ACC112 (cell line): ENCODE measurements at regions not wholly inside any gene's neighbourhood (a gene's known extent, or its start where the extent isn't known, plus 50 kb on each side); places are given as distances from the start of the nearest gene placed in this dataset.

Source experiments
- H2AFZ ChIP-seq: fragments of 200-600 bp; sonication (generic); one replicate; pipeline ENCODE4 v1.6.0; 2017; ENCODE audit warnings: antibody characterized with exemption, low read length; ENCODE audit not compliant: unreplicated experiment
- H3K27ac ChIP-seq: fragments of 200-600 bp; sonication (generic); 2 replicates; pipeline ENCODE4 v1.5.1; 2014; ENCODE audit warnings: low read depth, mild to moderate bottlenecking, antibody characterized with exemption, low read length, moderate library complexity
- H3K27me3 ChIP-seq: fragments of 200-600 bp; sonication (generic); 2 replicates; pipeline ENCODE4 v1.6.1; 2014; ENCODE audit warnings: mild to moderate bottlenecking, antibody characterized with exemption, low read length, moderate library complexity, mixed read lengths; ENCODE audit not compliant: insufficient read depth
- H3K36me3 ChIP-seq: fragments of 200-600 bp; sonication (generic); 2 replicates; pipeline ENCODE4 v1.6.1; 2016; ENCODE audit warnings: mild to moderate bottlenecking, antibody characterized with exemption, low read length, moderate library complexity, mixed read lengths; ENCODE audit not compliant: insufficient read depth
- H3K4me1 ChIP-seq: fragments of 200-600 bp; sonication (generic); one replicate; pipeline ENCODE4 v1.6.1; 2016; ENCODE audit warnings: low read length, mixed read lengths; ENCODE audit not compliant: insufficient read depth, unreplicated experiment, control insufficient read depth
- H3K4me3 ChIP-seq: fragments of 200-600 bp; sonication (generic); 2 replicates; pipeline ENCODE4 v1.5.1; 2014; ENCODE audit warnings: mild to moderate bottlenecking, low read depth, low read length
- H3K79me2 ChIP-seq: fragments of 200-600 bp; sonication (generic); one replicate; pipeline ENCODE4 v1.6.0; 2016; ENCODE audit warnings: low read length; ENCODE audit not compliant: control insufficient read depth, unreplicated experiment, insufficient read depth

DNA sequence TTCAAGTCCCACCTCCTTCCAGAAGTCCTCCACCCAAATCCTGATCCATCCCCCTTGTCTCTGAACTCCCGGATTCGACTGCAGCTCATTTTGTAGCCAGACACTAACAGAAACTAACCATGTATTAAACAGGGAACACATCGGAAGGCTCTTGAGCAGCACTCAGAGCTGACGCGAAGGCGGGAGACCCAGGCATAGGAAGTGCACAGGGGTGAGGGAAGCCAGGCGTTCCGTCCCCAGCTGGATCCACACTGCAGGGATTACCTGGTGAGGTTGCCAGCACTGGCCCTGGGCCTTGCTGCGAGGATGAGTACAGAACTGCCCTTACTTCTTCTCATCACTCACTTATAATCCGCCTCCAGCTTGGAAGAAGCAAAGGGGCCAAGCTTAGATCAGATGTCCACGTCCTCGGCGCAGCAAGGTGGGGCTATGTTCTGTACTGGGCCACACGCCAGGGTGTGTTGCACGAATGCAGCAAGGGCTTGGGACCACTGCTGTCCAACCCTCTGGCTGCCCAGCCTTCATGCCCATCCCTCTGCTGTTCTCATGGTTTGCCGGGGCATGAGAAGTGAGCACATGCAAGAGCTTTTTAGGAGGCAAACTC is 124.2 kb upstream of the SMAD3 start:
- Histone ChIP-seq H3K27me3 (no peaks in the 10 kb centered on the region), H3K27ac (no peak overlapping the region), H2AFZ (no peak overlapping the region), H3K4me3 (no peak overlapping the region), H3K79me2 (no peaks in the 10 kb centered on the region), H3K36me3 (no peaks in the 10 kb centered on the region), H3K4me1 (peaks cover 13% of the 10 kb centered on the region)

DNA sequence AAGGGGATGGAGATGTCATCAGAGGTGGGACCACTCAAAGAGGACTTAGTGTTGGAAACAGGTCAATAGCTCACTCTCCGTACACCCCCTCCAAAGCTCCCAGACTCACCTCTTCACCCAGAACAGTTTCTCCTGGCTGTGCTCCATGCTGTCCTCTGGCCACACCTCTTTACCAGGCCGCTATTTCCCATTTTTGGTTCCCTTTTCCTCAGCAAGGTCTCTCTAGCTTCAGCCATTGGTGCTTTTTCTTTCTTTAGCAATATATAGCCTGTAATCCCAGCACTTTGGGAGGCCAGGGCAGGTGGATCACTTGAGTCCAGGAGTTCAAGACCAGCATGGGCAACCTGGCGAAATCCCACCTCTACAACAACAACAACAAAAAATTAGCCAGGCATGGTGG is 123.6 kb upstream of the SMAD3 start:
- Histone ChIP-seq H3K4me1 (peaks cover 12% of the 10 kb centered on the region), H3K36me3 (no peaks in the 10 kb centered on the region), H2AFZ (no peak overlapping the region), H3K27ac (no peak overlapping the region), H3K4me3 (no peak overlapping the region), H3K27me3 (no peaks in the 10 kb centered on the region), H3K79me2 (no peaks in the 10 kb centered on the region)

DNA sequence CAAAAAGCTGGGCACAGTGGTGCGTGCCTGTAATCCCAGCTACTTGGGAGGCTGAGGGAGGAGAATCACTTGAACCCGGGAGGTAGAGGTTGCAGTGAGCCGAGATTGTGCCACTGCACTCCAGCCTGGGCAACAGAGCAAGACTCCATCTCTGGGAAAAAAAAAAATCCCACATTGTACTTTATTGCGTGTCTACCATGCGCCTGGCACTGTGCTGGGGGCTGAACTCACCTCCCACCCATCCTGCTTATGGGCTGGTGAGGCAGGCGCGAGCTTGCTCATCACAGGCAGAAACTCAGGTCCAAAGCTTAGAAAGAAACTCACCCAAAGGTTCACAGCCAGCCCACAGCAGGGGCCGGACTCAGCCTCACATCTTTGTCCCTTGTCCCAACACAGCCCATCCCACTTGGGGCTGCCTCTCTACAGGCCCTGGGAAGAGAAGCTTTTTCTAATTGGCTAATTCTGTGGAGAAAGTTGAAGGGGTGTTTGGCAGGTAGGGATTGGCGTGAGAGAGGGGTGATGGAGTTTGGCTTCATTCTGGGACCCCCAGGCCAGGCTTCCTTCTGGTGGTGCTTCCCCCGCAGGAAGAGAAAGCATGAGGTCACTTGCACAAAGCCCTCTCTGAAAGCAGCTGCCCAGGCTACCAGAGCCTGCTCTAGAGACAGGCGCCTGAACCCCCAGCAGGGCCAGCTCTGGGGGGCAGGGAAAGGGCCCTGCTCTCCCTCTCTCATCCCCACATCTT is 122.6 kb upstream of the SMAD3 start:
- Histone ChIP-seq H3K27me3 (no peaks in the 10 kb centered on the region), H2AFZ (no peak overlapping the region), H3K4me1 (peaks cover 17% of the 10 kb centered on the region), H3K27ac (no peak overlapping the region), H3K79me2 (no peaks in the 10 kb centered on the region), H3K36me3 (no peaks in the 10 kb centered on the region), H3K4me3 (no peak overlapping the region)

DNA sequence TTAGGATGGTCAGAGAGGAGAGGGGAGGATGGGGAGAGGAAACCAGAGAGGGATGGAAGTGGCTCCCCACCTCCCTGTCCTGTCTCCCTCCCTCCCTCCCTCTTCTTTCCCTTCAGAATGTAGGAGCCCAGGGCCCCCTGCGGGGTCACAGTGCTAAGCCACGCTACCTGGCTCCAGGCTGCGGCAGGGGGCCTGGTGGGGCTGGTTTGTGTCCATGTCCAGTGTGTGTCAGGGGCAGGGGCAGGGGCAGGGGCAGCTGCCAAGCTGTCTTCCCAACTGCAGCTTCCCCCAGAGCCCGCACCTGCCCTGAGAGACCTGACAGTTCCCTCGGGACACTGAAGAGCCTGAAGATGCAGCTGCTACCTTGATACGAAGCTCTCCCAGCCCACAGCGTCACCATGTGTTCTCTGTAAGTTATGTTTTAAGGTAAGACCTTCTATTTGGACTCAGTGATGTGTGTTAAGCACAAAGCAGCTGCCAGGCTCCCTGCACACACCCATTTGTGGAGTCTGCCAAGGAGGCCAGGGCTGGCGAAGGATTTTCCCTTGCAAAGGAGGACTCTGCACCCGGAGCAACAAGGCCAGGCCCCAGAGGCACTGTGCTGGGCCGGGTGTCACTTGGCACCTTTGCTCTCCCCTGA is 121.8 kb upstream of the SMAD3 start:
- Histone ChIP-seq H3K27ac (no peak overlapping the region), H3K4me3 (no peak overlapping the region), H2AFZ (no peak overlapping the region), H3K79me2 (no peaks in the 10 kb centered on the region), H3K4me1 (peaks cover 24% of the 10 kb centered on the region), H3K27me3 (no peaks in the 10 kb centered on the region), H3K36me3 (no peaks in the 10 kb centered on the region)

GRCh38 chr15:66944121-66944520 is 121.3 kb upstream of the SMAD3 start:
- Histone ChIP-seq H3K27ac (no peak overlapping the region), H3K4me1 (peaks cover 27% of the 10 kb centered on the region), H3K79me2 (no peaks in the 10 kb centered on the region), H3K36me3 (no peaks in the 10 kb centered on the region), H3K4me3 (no peak overlapping the region), H3K27me3 (no peaks in the 10 kb centered on the region), H2AFZ (no peak overlapping the region)

- no peaks in the 10 kb centered on the region for H3K27me3 ChIP-seq
- no peaks in the 10 kb centered on the region for H3K36me3 ChIP-seq
- H3K4me3 ChIP-seq, result no peak overlapping the region
- no peaks in the 10 kb centered on the region for H3K79me2 ChIP-seq
- peaks cover 24% of the 10 kb centered on the region for H3K4me1 ChIP-seq
- no peak overlapping the region for H3K27ac ChIP-seq
- H2AFZ ChIP-seq, result no peak overlapping the region
Observed at GRCh38 chr15:66945286-66945685, 120.1 kb upstream of the SMAD3 start.

- Histone ChIP-seq H3K4me3 (no peak overlapping the region), H3K79me2 (no peaks in the 10 kb centered on the region), H2AFZ (no peak overlapping the region), H3K36me3 (no peaks in the 10 kb centered on the region), H3K27me3 (no peaks in the 10 kb centered on the region), H3K4me1 (peaks cover 19% of the 10 kb centered on the region), H3K27ac (no peak overlapping the region)
Observed at GRCh38 chr15:66945842-66946241, 119.6 kb upstream of the SMAD3 start.

DNA sequence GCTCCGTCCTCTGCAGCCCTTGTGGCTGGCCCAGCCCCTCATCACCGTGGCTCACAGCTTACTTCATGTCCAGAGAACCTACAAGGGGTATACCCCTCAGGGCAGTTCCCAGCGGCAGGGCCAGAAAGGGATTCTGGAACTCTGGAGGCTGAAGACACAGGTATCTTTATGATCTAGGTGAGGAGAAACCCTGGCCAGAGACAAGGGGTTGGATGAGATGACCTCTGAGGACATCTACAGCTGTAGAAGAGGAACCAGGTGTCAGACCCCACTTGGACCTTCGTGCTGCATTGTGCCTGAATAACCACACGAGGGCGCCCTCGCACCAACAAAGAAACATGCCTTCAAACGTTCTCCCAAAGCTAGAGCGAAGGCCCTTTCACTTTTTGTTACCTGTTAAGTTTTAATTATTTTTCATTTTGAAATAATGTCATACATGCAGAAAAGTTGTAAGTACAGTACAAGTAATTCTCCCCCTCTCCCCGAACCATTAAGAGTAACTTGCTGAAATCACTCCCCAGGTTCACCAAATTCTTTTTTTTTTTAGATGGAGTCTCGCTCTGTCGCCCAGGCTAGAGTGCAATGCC is 118.7 kb upstream of the SMAD3 start:
- H2AFZ ChIP-seq, result no peak overlapping the region
- no peaks in the 10 kb centered on the region for H3K79me2 ChIP-seq
- peaks cover 23% of the 10 kb centered on the region for H3K4me1 ChIP-seq
- no peaks in the 10 kb centered on the region for H3K27me3 ChIP-seq
- H3K4me3 ChIP-seq, result no peak overlapping the region
- no peaks in the 10 kb centered on the region for H3K36me3 ChIP-seq
- no peak overlapping the region for H3K27ac ChIP-seq

- H3K79me2 ChIP-seq, result no peaks in the 10 kb centered on the region
- H3K4me1 ChIP-seq, result peaks cover 31% of the 10 kb centered on the region
- H3K27ac ChIP-seq, result no peak overlapping the region
- H3K27me3 ChIP-seq, result no peaks in the 10 kb centered on the region
- H3K36me3 ChIP-seq, result no peaks in the 10 kb centered on the region
- no peak overlapping the region for H3K4me3 ChIP-seq
- no peak overlapping the region for H2AFZ ChIP-seq
Observed at GRCh38 chr15:66947471-66947870, 117.9 kb upstream of the SMAD3 start.

DNA sequence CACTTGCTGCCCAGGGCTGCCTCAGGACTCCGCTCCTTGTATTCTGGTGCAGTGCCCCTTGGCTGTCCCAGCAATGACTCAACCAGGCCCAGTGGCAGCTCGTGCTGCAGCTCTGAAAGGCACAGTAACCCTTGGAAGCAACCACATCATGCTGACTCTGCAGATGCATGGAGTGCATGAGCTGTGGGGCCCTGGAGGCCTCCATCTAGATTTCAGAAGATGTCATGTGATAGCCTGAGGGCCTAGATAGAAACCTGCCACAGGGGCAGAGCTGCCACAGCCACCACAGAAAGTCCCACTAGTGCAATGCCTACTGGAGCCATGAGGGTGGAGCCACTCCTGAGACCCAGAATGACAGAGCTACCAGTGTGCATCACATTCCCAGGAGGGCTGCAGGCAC is 117.1 kb upstream of the SMAD3 start:
- Histone ChIP-seq H3K27me3 (no peaks in the 10 kb centered on the region), H2AFZ (no peak overlapping the region), H3K4me3 (no peak overlapping the region), H3K79me2 (no peaks in the 10 kb centered on the region), H3K36me3 (no peaks in the 10 kb centered on the region), H3K27ac (peak overlapping the region; percentile 34; the same call in 1 of the 2 replicates), H3K4me1 (peaks cover 32% of the 10 kb centered on the region)
